ENCODE measurements at regions not wholly inside any gene's neighbourhood (a gene's known extent, or its start where the extent isn't known, plus 50 kb on each side); places are given as distances from the start of the nearest gene placed in this dataset.

DNA sequence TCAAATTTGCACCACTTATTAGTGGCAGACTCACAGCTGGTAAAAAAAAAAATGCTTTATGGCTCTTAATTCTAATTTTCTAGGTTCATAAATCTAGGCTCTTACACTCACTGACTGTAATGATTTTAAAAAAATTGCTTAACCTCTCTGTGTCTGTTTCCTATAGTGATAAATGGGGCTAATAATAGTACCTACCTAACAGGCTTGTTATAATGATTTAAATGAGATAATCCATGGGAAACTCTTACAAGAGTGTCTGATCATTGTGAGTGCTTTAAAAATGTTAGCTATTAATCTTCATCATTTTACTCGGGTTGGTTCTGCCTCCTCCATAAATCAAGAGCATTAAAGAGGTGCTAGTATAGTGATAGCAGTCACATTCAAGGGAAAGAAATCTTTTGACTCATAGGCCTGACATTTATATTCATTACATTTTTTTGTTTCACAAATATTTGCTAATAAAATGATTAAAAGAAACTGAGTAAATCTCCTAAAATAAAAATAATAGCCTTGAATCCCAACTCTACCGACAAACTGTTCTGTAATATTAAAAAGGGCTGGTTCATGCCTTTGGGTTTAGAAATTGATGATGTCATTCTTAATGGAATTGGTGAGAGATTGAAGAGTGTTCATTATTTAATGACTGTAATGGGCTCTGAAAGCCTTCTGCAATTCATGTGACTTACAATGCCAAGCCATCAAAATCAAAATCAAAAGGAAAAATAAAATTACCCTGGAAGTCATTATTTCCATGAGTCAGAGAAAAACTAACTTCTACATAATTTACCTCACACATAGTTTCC, 93.9 kb upstream of the PALMD start:
- TF ChIP-seq GATA2 (IDR thresholded peaks at IDR 0.05; ENCODE audit: low read depth, low read length) (no peak), GATA3 (IDR thresholded peaks at IDR 0.05; ENCODE audit: low read depth, low read length) (no peak)

All from SH-SY5Y (cell line).